ENCODE measurements at regions not wholly inside any gene's neighbourhood (a gene's known extent, or its start where the extent isn't known, plus 50 kb on each side); places are given as distances from the start of the nearest gene placed in this dataset.
"Not testable (repeated sequence)": the region's sequence is repeated elsewhere in the genome, so short reads cannot be mapped to it uniquely, and the experiment has no call there.

GRCh38 chr7:19519443-19520021, 189.3 kb downstream of the POLR1F start:
- no peak for DNase-seq (ENCODE audit: low read depth)
- TF ChIP-seq CTCF (conservative IDR thresholded peaks at IDR 0.05; ENCODE audit: low read depth, low read length), result no peak
- no peak overlapping the region for H3K4me3 ChIP-seq (ENCODE audit: low read depth, low read length)

GRCh38 chr7:19517546-19517945, 191.3 kb downstream of the POLR1F start:
- H3K4me3 ChIP-seq (ENCODE audit: low read depth, low read length); DNase-seq (ENCODE audit: low read depth): not testable (repeated sequence)

- TF ChIP-seq CTCF (conservative IDR thresholded peaks at IDR 0.05; ENCODE audit: low read depth, low read length), result no peak
- DNase-seq (ENCODE audit: low read depth), result no peak
- H3K4me3 ChIP-seq (ENCODE audit: low read depth, low read length), result no peak overlapping the region
Observed at GRCh38 chr7:19508821-19509220, 200.0 kb downstream of the POLR1F start.

GRCh38 chr7:19508124-19508523, 200.7 kb downstream of the POLR1F start:
- no peak for TF ChIP-seq CTCF (conservative IDR thresholded peaks at IDR 0.05; ENCODE audit: low read depth, low read length)
- no peak for DNase-seq (ENCODE audit: low read depth)
- no peak overlapping the region for H3K4me3 ChIP-seq (ENCODE audit: low read depth, low read length)

GRCh38 chr7:19491821-19492452, 216.9 kb downstream of the POLR1F start:
- H3K4me3 ChIP-seq (ENCODE audit: low read depth, low read length), result no peak overlapping the region
- TF ChIP-seq CTCF (conservative IDR thresholded peaks at IDR 0.05; ENCODE audit: low read depth, low read length), result peak; percentile 65
- DNase-seq (ENCODE audit: low read depth), result no peak

GRCh38 chr7:19491371-19491770, 217.5 kb downstream of the POLR1F start:
- no peak for TF ChIP-seq CTCF (conservative IDR thresholded peaks at IDR 0.05; ENCODE audit: low read depth, low read length)
- H3K4me3 ChIP-seq (ENCODE audit: low read depth, low read length), result no peak overlapping the region
- DNase-seq (ENCODE audit: low read depth), result no peak

- TF ChIP-seq CTCF (conservative IDR thresholded peaks at IDR 0.05; ENCODE audit: low read depth, low read length), result no peak
- no peak overlapping the region for H3K4me3 ChIP-seq (ENCODE audit: low read depth, low read length)
- DNase-seq (ENCODE audit: low read depth), result no peak
Observed at GRCh38 chr7:19489162-19489820, 219.5 kb downstream of the POLR1F start.

Data from epithelial cell of proximal tubule (primary cell).